NB4 (cell line): ENCODE measurements at regions not wholly inside any gene's neighbourhood (a gene's known extent, or its start where the extent isn't known, plus 50 kb on each side); places are given as distances from the start of the nearest gene placed in this dataset.

Experiments used
- CTCF ChIP-seq: IDR thresholded peaks from one replicate; pipeline ENCODE4 v1.5.1; 2012; ENCODE audit warnings: low read depth, low read length
- MAX ChIP-seq: IDR thresholded peaks from 2 replicates; pipeline ENCODE4 v1.6.1; 2011; ENCODE audit warnings: low read depth, low read length
- MYC ChIP-seq: IDR thresholded peaks from 2 replicates; pipeline ENCODE4 v1.6.1; 2011; ENCODE audit warnings: low read depth, low read length
- POLR2A ChIP-seq: IDR thresholded peaks from 2 replicates; pipeline ENCODE4 v1.6.1; 2011; ENCODE audit warnings: mild to moderate bottlenecking; ENCODE audit not compliant: insufficient read length; ENCODE audit errors: extremely low read depth

DNA sequence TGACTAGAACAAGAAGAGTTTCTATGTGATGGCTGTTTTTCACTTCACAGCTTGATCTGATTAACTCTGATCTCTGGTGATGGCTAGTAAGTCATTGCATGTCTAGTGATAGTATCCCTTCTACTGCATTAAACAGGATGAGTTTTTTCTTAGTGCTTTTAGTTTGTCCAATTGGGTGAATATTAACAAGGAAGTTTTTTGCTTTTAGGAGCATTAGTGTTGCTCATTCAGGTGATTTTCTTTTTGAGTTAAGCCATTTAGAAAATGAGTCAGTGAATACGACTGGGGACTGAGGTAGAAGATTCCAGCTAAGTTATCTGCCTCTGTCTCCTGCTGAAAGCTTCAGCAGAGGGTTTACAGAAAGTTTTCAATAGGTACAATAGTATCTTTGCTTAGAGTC, 306.7 kb downstream of the PIK3C3 start:
- TF ChIP-seq CTCF (no peak), POLR2A (no peak), MYC (no peak), MAX (no peak)
